Activated CD8-positive, alpha-beta memory T cell treated with anti-CD3 and anti-CD28 coated beads, Interleukin-2, amount 50 U/mL, for 24 hours (primary cell): ENCODE measurements at regions not wholly inside any gene's neighbourhood (a gene's known extent, or its start where the extent isn't known, plus 50 kb on each side); places are given as distances from the start of the nearest gene placed in this dataset.

Experiments used
- DNase-seq: peaks from one replicate; pipeline ENCODE4 v3.0.0-alpha.2; 2020; ENCODE audit errors: extremely low read depth

DNA sequence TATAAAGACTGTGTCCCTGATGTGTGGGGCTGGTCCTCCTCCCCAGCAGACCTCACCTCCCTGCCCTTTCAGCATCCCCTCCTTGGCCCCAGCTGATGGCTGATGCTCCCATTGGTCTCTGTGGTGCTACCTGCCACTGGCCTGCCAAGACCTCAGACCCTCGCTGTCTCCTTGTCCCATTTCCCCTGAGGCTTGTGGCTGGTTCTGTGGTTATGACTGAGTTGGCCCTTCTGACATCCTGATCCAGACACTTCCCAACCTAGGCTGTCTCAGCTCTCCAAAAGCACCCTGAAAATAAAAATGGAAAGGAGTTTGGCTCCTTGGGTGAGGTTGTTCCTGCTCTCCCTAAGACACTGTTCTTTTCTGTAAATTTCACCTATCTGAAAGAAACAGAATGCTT, 214.2 kb downstream of the RPS24 start:
- no peak for DNase-seq

DNA sequence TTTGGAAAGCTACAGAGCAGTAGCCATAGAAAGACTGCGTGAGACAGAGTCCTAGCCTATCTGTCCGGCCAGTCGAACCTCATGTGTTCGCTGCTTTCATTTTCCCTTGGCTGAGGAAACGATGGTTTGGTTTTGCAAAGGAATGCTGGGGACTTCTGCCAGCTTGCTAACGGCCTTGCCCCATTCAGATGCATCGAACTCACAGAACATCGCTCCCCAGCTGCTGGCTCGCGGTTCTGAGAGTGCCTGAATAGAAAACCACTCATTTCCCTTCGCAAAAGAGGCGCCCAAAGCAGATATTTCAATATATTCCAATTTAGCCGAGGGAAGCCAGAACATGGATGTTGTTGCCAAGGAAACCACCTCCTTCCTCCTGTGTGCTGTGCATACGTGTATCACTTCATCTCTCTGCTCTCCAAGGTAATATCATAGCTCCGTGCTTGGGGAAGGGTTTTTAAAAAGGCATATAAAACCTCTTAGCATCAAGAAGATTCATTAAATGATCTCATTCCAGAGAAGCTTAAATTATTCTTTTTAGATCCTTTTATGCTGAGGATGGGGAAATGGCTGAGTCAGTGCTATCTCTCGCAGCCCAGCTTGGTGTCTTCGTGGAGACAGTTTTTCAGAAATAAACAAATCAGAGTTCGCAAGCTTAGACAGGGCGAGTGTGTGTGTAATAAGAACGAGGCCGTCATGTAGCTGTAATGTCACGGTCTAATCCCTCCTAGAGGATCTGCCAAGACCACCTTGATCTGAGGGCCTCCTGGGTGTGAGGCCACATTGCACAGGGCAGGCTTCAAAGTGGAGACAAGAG, 215.2 kb downstream of the RPS24 start:
- DNase-seq, result no peak

DNA sequence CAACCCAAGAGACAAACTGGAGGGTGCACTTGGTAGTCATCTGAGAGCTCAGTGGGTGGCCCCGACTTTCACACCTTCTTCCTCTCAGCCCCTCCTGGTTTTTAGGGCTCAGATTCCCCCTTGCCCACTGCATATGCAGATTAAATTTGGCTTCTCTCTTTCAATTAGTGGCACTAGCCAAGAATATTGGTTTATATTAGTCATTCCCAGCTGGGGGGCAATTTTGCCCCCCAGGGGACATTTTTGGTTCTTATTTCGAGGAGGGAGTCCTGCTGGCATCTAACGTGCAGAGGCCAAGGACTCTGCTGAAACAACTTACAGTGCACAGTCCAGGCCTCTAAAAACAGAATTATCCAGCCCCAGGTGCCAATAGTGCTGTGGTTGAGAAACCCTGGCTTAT, 216.0 kb downstream of the RPS24 start:
- DNase-seq, result no peak

DNA sequence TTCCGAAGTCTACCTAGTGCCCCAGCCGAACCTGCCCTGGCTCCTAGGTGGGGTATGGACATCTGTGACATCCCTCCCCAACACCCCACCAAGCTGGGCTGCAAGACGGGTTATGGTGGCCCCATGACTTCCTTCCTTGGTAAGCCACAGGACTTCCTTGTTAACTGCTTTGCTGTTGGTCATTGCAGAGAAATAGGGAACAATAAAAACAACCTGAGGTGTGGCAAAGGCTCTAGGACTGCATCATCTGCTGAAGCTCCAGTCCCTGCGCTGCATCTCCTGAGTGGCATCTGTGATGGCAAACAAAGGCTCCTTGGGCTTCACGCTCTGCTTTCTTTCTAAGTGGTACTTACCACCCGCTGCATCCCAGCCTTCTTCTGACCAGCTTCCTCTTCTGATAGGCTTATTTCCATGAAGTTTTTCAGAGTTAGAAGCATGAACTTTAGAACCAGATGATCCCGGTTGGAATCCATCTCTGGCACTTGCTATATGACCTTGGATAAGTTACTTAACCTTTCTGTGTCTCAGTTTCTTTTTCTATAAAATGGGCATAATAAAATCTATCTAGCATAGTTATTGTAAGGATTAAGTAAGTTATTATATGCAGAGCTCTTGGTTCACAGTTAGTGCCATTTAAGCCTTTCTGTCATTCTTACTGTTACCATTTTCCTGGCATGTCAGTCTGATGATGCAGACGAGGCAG, 216.8 kb downstream of the RPS24 start:
- DNase-seq, result no peak

DNA sequence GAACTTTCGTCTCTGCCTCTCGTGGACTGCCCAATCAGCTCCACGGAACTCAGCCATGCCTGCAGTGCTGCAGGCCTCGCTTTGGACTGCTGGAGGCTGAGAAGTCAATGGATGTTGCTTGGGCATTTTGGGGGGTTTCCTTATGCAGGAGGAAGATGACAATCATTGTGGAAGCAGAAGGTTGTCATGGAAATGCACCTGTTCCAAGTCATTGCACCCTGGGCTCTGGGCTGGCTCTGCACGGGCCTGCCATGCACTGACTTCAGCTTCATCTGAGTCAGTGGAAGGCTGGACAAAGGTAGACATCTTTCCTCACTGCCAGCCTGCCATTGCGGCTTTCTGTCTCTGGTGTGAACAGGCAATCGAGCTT, 217.3 kb downstream of the RPS24 start:
- DNase-seq, result no peak

DNA sequence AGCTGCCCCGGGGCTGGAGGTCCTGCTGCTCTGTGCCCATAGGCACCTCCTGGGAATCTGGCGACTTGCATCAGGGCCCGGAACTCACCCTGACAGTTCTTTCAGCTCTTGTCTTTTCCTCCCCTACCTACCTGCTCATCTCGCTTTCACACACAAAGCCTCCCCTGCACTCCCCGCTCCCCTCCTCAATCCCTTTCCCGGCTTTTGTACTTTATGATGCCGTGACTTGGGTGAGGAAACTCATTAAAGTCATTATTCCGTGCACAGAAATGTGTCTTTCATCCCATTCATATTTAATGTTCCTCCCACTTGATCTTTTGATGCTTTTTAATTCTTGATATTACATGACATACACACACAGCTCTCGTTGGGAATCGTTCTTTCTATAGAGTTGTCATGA, 218.6 kb downstream of the RPS24 start:
- DNase-seq, result no peak

DNA sequence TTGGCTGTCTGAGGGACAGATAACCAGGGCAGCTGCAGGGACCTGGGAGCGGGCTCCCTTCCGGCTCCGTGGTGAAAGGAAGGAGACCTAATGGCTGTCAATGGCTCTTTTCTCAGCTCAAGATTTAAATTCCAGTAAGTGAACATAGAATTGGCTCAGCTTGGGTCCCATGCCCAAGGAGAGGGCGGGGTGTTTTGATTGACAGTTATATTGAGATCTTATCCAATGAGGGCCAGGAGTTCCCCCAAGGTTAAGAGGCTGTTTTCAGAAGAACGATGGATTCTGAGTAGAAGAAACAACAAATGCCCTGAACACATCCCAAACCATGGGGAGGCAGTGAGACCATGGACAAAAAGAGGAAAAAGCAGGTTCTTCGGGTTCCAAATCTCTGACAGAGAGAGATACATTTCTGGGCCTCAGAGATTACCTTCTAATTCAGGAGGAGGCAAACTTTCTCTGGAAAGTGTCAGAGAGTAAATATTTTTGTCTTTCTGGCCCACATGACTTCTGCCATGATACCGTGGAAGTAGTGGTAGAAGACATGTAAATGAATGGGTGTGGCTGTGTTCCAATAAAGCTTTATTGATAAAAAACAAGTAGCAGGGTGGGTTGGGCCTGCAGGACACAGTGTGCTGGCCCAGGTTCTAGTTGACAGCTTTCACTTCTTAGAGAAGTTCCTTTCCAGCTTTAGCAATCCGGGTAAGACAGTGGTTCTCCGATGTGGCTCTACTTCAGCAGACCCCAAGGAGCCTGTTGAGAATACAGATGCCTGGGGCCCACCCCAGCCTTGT, 219.6 kb downstream of the RPS24 start:
- no peak for DNase-seq

DNA sequence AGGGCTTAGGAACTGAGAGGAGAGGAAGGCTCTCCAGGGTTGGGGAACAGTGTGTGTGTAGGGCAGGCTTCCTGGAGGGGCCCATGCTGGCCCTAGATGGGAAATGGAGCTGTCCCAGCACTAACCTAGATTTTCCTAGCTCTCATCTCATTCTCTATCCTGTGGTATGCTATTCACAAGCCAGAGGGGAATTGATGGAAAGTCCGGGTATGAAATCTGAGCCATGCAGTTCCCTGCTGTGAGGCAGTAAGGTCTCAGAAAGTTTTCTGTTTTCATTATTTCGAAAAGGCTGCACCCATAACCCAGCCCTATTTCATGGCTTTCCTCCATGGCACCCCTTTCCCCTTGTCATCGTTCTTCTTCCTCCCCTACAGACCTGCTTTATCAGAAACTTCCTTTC, 220.3 kb downstream of the RPS24 start:
- no peak for DNase-seq

DNA sequence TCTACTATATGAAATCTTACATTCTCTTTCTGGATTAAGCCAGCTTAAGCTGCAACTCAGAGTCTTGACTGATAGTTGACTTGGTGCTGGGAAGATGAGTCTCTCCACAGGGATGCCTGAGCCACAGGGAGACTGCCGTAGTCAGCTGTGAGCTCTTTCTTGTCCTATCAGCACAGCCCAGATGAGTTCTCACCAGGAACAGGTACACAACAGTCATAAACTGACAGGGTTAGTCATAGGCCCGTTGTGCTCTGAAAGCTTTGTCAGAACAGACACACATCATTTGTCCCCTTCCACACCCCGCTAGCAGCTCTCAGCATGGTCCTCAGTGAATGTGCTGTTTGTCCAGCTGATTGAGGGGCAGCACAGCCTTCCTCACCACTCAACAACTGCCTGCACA, 221.6 kb downstream of the RPS24 start:
- DNase-seq, result no peak

DNA sequence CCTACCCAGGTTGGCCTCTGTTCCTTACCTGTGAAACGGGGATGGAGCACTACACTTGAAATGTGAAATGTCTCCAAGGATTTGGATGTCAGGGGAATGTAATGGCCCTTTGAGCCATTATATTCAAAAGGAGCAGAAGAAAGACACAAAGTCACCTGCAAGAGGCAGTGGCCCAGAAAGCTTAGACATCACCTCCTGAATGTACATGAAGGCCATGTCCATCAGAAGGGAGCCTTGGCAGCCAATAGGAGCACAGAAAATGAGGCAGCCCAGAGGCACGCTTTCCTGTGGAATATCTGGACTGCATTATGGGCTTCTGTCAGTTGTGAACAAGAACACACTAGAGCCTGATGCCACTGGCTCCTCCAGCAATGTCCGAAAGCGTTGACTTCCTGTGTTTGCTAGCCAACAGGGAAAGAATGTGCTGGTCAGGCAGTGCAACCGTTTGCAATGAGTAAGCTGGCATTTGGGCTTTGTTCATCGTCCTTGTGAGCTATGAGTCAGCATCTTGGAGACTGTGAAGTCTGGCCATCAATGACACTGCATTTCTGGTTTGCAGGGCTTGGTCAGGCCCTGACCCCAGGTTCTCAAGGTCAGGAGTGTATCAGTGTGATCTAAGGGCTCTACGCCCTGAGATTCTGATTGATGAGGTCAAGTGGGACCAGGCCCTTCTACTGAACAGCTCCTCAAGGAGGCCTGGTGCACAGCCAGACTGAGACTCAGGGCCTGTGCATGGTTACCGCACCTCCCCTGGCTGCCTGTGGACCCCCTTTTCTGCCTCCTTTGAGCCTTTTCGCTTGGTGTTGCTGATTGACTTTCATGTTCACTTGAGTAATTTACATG, 222.4 kb downstream of the RPS24 start:
- no peak for DNase-seq

DNA sequence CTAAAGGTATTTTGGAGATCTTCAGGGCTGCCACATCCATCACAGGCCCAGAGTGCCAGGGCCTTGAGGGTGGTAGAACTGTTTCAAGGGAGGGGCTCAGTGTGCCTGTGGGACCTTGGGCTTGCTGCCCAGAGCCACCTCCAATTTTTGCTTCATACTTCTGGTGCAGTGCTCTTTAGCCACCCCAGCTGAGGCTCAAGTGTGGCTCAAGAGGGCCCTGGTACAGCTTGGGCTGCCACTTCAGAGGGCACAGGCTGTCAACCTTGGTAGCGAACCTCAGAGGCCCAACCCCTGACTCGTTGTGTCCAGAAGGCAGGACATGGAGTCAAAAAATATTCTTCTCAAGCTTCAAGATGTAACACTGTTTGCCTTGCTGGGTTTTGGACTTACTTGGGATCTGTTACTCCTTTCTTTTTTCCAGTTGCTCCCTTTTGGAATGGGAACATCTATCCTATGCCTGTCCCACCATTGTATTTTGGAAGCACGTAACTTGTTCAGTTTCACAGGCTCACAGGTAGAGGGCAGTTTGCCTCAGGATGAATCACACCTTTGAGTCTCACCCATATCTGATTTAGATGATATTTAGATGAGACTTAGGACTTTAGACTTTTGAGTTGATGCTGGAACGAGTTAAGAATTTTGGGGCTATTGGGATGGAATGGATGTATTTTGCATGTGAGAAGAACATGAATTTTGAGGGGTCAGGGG, 224.8 kb downstream of the RPS24 start:
- no peak for DNase-seq

DNA sequence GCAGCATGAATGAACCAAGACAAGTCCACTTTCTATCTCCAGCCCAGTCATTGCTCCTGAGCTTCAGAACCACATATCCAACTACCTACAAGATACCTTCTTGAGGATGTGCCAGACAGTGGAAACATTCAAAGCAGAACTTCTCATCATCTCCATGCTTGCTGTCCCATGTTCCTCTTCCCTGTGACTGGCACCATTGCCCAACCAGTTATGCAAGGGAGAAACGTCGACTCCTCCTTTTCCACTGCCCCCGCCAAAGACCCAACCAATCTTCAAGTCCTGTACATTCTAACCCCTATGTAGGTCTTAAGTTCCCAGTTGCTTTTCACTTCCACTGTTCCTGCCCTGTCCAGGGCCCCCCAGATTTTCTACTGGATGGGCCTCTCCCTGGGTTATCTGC, 225.7 kb downstream of the RPS24 start:
- DNase-seq, result no peak

DNA sequence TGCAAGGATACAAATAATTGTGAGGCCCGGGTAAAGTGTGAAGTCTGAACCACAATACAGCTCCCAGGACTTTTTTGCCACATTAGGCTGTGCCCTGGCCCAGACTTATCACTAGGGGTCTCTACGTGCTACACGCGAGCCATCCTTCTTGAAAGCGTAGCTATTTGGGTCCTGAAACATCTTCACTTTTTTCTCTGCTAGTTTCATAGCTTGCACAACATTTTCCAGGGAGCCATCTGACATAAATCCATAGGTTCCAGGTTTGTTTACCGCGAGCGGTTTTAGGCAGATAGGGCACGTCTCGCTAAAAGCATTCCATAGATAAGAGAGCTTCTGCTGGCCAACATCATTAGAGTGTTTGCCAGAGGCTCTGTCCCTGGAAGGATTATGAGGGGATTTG, 226.5 kb downstream of the RPS24 start:
- no peak for DNase-seq

DNA sequence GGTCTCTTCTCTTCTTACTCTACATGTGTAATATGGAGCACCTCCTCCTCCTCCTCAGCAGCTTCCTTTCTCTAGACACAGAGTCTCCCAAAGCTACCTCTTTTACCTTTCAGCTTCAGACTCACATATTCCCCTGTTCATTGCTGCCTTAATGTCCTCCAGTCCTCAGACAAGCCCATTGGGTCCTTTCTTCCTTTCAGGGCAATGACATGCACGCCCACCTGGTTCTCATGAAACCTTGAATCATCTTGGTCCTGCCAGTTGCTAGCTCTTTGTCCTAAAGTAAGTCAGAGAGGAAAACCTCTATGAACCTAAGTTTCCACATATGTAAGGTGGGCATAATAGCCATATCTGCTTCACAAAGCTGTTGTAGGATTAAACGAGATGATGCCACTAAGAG, 227.0 kb downstream of the RPS24 start:
- no peak for DNase-seq

DNA sequence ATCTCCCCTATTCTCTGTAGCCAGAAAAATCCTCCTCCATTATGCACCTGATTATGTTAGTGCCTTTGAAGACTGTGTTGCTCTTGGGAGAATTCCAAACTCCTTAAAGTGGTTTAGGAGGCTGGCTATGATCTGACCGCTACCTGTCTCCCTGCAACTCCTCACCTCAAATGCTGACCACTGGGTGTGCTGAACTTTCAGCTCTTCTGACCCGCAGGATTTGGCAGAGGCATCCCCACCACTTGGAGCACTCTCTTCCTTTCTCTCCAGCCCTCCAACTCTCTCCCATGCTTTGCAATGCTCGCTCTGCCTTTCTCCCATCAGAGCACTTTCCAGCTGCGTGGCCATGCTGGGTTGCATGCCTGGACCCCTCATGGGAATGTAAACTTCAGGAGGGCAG, 227.6 kb downstream of the RPS24 start:
- no peak for DNase-seq

DNA sequence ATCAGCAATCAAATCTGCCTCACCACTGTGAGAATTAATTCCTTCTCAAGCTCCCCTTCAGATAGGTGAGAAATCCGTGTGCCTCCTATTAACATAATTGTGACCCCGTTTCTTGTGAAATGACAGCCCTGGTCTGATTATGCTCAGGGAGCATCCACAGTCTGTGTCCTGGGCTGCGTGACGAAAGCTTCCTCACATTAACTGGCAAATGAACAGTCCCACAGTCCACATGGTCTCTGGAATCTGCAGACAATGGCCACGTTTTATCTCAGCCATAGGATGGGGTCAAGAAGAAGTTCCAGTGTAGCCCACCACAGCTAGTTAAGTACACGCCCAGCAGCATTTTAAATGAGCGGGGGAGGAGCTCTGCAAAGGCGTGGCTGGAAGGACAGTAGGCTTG, 229.2 kb downstream of the RPS24 start:
- no peak for DNase-seq

DNA sequence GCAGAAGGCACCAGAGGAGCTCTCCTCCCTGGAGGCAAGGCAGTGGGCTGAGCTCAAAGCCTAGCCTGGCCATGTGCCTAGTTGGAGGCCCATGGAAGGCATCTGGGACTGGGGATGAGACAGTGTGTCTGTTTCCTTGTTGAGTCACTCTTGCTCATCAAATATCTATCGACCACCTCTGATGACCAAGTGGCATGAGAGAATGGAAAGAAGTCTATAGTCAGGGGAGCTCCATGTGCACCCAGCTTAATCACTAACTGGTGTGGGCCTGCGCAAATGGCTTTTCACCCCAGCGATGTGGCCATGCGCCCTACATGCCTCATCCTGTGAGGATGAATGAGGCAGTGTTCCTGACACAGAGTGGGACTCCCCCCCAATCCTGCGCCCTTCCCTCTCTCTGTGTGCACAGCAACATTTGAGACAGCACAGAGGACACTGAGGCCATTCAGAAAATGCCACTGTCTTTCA, 229.9 kb downstream of the RPS24 start:
- DNase-seq, result no peak

DNA sequence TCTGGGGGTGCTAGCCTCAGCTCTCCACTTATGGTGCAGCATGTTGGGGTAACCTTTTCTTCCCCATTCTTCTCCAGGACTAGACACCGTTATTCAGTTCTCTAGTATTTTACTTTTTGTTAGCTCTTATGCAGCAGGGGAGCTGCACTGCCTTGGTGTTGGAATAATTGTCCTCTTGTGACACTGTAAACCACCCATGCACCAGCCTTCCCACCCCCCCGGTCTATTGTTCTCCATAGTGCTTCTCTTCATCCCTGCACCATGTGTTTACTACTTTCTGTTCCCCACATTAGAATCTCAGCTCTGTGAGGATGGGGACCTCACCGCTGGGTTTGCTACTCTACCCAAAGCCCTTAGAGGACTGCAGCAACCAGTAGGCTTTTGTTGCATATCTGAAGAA, 230.7 kb downstream of the RPS24 start:
- no peak for DNase-seq

DNA sequence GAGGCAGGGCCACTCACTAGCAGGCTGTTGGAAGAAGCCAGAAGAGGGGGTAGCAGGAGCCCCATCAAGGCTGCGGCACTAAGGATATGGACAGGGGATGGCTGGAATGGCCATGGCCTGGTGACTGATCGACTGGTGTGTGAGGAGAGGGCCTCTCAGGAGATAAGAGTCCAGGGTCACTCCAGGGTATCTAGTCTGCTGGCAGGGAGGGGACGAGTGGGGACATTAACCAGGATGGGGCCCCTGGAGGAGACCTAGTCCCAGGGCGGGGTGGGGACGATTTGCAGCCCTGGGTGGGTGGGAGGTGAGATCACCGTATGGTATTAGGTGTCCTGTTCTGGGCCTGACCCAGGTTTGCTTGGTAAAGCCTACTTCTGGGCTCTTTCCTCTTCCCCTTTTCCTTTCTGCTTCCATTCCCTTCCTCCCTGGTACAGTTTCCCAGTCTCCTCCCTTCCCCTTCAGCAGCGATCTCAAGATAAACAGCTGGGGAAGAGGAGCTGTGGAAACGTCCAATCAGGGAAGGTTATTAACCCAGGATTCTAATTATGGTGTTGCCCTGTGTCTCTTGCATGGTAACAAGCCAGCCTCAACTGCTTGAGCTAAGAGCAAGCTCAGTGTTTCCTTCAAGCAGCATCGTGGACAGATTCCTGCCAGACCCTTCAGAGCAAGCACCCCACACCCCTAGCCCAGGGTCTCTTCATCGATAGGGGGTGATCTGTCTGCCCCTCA, 233.2 kb downstream of the RPS24 start:
- DNase-seq, result no peak

DNA sequence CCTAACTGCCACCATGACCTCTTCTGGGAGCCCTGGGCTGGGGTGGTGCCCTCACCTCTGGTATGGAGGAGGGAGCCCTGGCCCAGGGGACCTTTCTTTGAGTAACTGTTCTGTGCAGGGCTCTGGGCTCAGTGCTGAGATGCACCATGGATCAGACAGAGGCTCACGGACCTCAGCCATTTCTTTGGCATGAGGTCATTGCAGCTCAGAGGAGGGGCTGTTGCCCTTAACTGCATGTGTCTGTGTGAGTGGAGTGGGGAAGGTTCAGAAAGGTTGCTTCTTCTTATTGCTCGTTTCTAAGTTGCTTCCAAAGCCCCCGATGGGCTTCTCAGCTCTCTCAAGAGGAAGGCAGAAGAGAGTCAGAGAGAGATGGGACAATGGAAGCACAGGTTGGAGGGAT, 233.9 kb downstream of the RPS24 start:
- no peak for DNase-seq
